ENCODE measurements at regions not wholly inside any gene's neighbourhood (a gene's known extent, or its start where the extent isn't known, plus 50 kb on each side); places are given as distances from the start of the nearest gene placed in this dataset.
"Not testable (repeated sequence)": the region's sequence is repeated elsewhere in the genome, so short reads cannot be mapped to it uniquely, and the experiment has no call there.

- no peak for DNase-seq (ENCODE audit: low read depth)
Observed at GRCh38 chr5:117143406-117143805, 568.8 kb upstream of the SEMA6A start.

- no peak for DNase-seq (ENCODE audit: low read depth)
Observed at GRCh38 chr5:117138523-117138922, 563.9 kb upstream of the SEMA6A start.

- no peak for DNase-seq (ENCODE audit: low read depth)
Observed at GRCh38 chr5:117135851-117136250, 561.2 kb upstream of the SEMA6A start.

- DNase-seq (ENCODE audit: low read depth) = no peak
Observed at GRCh38 chr5:117133198-117133597, 558.6 kb upstream of the SEMA6A start.

GRCh38 chr5:117131876-117132275, 557.3 kb upstream of the SEMA6A start:
- DNase-seq (ENCODE audit: low read depth) = no peak

GRCh38 chr5:117131048-117131679, 556.5 kb upstream of the SEMA6A start:
- no peak for DNase-seq (ENCODE audit: low read depth)

- DNase-seq (ENCODE audit: low read depth) = no peak
Observed at GRCh38 chr5:117118499-117118898, 543.9 kb upstream of the SEMA6A start.

GRCh38 chr5:117117314-117117713, 542.7 kb upstream of the SEMA6A start:
- DNase-seq (ENCODE audit: low read depth) = not testable (repeated sequence)

- DNase-seq (ENCODE audit: low read depth) = no peak
Observed at GRCh38 chr5:117110548-117110947, 535.9 kb upstream of the SEMA6A start.

GRCh38 chr5:117107859-117108258, 533.2 kb upstream of the SEMA6A start:
- DNase-seq (ENCODE audit: low read depth) = no peak

- no peak for DNase-seq (ENCODE audit: low read depth)
Observed at GRCh38 chr5:117103703-117104102, 529.1 kb upstream of the SEMA6A start.

- DNase-seq (ENCODE audit: low read depth) = no peak
Observed at GRCh38 chr5:117102591-117102990, 528.0 kb upstream of the SEMA6A start.

GRCh38 chr5:117100176-117100575, 525.6 kb upstream of the SEMA6A start:
- DNase-seq (ENCODE audit: low read depth) = no peak

GRCh38 chr5:117098094-117098493, 523.5 kb upstream of the SEMA6A start:
- no peak for DNase-seq (ENCODE audit: low read depth)

- DNase-seq (ENCODE audit: low read depth) = no peak
Observed at GRCh38 chr5:117095346-117096332, 521.0 kb upstream of the SEMA6A start.

- DNase-seq (ENCODE audit: low read depth) = no peak
Observed at GRCh38 chr5:117094114-117094815, 519.6 kb upstream of the SEMA6A start.

GRCh38 chr5:117093653-117094052, 519.0 kb upstream of the SEMA6A start:
- DNase-seq (ENCODE audit: low read depth) = no peak

- no peak for DNase-seq (ENCODE audit: low read depth)
Observed at GRCh38 chr5:117089001-117089400, 514.4 kb upstream of the SEMA6A start.

- no peak for DNase-seq (ENCODE audit: low read depth)
Observed at GRCh38 chr5:117088176-117088575, 513.6 kb upstream of the SEMA6A start.

GRCh38 chr5:117084067-117084466, 509.4 kb upstream of the SEMA6A start:
- no peak for DNase-seq (ENCODE audit: low read depth)

- DNase-seq (ENCODE audit: low read depth) = no peak
Observed at GRCh38 chr5:117082977-117083376, 508.4 kb upstream of the SEMA6A start.

- DNase-seq (ENCODE audit: low read depth) = no peak
Observed at GRCh38 chr5:117077142-117077541, 502.5 kb upstream of the SEMA6A start.

GRCh38 chr5:117072439-117072838, 497.8 kb upstream of the SEMA6A start:
- no peak for DNase-seq (ENCODE audit: low read depth)

Data from stimulated activated CD4-positive, alpha-beta T cell treated with anti-CD3 and anti-CD28 coated beads, Interleukin-2, amount 100 ng/mL, for 4 hours (primary cell).